ENCODE measurements at regions not wholly inside any gene's neighbourhood (a gene's known extent, or its start where the extent isn't known, plus 50 kb on each side); places are given as distances from the start of the nearest gene placed in this dataset.

- Histone ChIP-seq H3K27ac (ENCODE audit: low read depth, low read length) (no peak overlapping the region), H3K79me2 (ENCODE audit: control insufficient read depth, low read length) (no peaks in the 10 kb centered on the region), H3K9me3 (ENCODE audit: control insufficient read depth, insufficient read depth, low read length) (no peaks in the 10 kb centered on the region; the same call in 1 of the 2 replicates), H3F3A (ENCODE audit: control insufficient read depth, insufficient read depth) (no peaks in the 10 kb centered on the region), H4K20me1 (ENCODE audit: control insufficient read depth, insufficient read depth, low read depth, low read length) (no peaks in the 10 kb centered on the region), H3K27me3 (ENCODE audit: control insufficient read depth, low read length) (no peaks in the 10 kb centered on the region), H3K36me3 (ENCODE audit: control insufficient read depth, low read length) (no peaks in the 10 kb centered on the region), H3K4me3 (ENCODE audit: low read length) (no peak overlapping the region), H3K4me2 (ENCODE audit: low read length) (no peak overlapping the region), H3K4me1 (ENCODE audit: control insufficient read depth, low read length) (no peaks in the 10 kb centered on the region), H3K9me2 (replicated peaks; ENCODE audit: control insufficient read depth, low read length) (no peaks in the 10 kb centered on the region)
- TF ChIP-seq, protein P1, sequence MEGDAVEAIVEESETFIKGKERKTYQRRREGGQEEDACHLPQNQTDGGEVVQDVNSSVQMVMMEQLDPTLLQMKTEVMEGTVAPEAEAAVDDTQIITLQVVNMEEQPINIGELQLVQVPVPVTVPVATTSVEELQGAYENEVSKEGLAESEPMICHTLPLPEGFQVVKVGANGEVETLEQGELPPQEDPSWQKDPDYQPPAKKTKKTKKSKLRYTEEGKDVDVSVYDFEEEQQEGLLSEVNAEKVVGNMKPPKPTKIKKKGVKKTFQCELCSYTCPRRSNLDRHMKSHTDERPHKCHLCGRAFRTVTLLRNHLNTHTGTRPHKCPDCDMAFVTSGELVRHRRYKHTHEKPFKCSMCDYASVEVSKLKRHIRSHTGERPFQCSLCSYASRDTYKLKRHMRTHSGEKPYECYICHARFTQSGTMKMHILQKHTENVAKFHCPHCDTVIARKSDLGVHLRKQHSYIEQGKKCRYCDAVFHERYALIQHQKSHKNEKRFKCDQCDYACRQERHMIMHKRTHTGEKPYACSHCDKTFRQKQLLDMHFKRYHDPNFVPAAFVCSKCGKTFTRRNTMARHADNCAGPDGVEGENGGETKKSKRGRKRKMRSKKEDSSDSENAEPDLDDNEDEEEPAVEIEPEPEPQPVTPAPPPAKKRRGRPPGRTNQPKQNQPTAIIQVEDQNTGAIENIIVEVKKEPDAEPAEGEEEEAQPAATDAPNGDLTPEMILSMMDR (IDR thresholded peaks at IDR 0.05; ENCODE audit: low read depth, low read length, poor library complexity, severe bottlenecking): no peak
- TF ChIP-seq EZH2phosphoT487 (IDR thresholded peaks at IDR 0.05; ENCODE audit: borderline replicate concordance, low read length): no peak
Measured at GRCh38 chr2:15074751-15075700, 442.5 kb downstream of the LRATD1 start.

DNA sequence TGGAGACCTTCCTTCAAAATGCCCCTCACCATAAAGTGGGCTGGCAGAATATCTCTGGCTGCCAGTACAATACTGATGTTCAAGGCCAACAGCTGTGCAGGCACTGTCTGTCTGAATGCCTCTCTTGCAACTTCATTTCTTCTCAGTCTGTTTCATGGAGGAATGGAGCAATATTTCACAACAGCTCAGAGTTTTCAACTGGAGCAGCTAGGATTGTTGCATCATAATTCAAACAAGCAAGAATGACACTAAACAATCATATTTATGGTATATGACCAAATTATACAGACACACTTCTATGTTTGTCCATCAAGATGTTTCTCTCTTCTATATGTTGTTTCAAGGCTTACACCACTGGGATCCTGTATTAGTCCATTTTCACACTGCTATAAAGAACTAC lies 444.2 kb downstream of the LRATD1 start:
- H3F3A ChIP-seq (ENCODE audit: control insufficient read depth, insufficient read depth): no peaks in the 10 kb centered on the region

DNA sequence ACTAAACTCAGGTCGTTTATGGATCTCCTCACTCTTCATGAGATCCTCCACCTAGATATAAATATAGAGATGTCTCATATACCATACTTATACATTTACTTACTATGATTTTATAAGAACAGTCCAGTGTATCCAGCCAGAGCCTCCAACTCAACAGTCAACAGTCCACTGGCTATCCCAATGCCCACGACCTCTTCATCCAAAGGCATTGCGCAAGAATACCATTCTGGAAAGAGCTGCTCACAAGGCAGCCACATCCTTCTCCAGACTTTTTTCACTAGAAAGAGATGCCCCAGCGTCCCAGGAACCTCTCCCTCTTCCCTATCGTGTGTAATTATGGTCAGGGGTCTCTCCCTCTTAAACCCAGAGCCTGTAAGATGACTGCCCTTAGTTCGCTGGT lies 448.8 kb downstream of the LRATD1 start:
- Histone ChIP-seq H3K9me3 (ENCODE audit: control insufficient read depth, insufficient read depth, low read length) (no peaks in the 10 kb centered on the region; the same call in 1 of the 2 replicates), H3K4me3 (ENCODE audit: low read length) (no peak overlapping the region), H3K27ac (ENCODE audit: low read depth, low read length) (no peak overlapping the region), H3K9me2 (replicated peaks; ENCODE audit: control insufficient read depth, low read length) (no peaks in the 10 kb centered on the region), H3K4me2 (ENCODE audit: low read length) (no peak overlapping the region), H3K4me1 (ENCODE audit: control insufficient read depth, low read length) (no peaks in the 10 kb centered on the region), H3F3A (ENCODE audit: control insufficient read depth, insufficient read depth) (no peaks in the 10 kb centered on the region), H3K36me3 (ENCODE audit: control insufficient read depth, low read length) (no peaks in the 10 kb centered on the region), H3K79me2 (ENCODE audit: control insufficient read depth, low read length) (no peaks in the 10 kb centered on the region), H3K27me3 (ENCODE audit: control insufficient read depth, low read length) (no peaks in the 10 kb centered on the region), H4K20me1 (ENCODE audit: control insufficient read depth, insufficient read depth, low read depth, low read length) (no peaks in the 10 kb centered on the region)
- no peak for TF ChIP-seq EZH2phosphoT487 (IDR thresholded peaks at IDR 0.05; ENCODE audit: borderline replicate concordance, low read length)
- TF ChIP-seq, protein P1 (IDR thresholded peaks at IDR 0.05; ENCODE audit: low read depth, low read length, poor library complexity, severe bottlenecking): no peak

More for the DNA sequence above, 444.2 kb downstream of the LRATD1 start:
- Histone ChIP-seq H3K4me2 (ENCODE audit: low read length) (no peak overlapping the region), H3K27ac (ENCODE audit: low read depth, low read length) (no peak overlapping the region), H4K20me1 (ENCODE audit: control insufficient read depth, insufficient read depth, low read depth, low read length) (no peaks in the 10 kb centered on the region), H3K4me3 (ENCODE audit: low read length) (no peak overlapping the region), H3K9me2 (replicated peaks; ENCODE audit: control insufficient read depth, low read length) (no peaks in the 10 kb centered on the region), H3K36me3 (ENCODE audit: control insufficient read depth, low read length) (no peaks in the 10 kb centered on the region), H3K79me2 (ENCODE audit: control insufficient read depth, low read length) (no peaks in the 10 kb centered on the region), H3K4me1 (ENCODE audit: control insufficient read depth, low read length) (no peaks in the 10 kb centered on the region), H3K27me3 (ENCODE audit: control insufficient read depth, low read length) (no peaks in the 10 kb centered on the region), H3K9me3 (ENCODE audit: control insufficient read depth, insufficient read depth, low read length) (no peaks in the 10 kb centered on the region; the same call in 1 of the 2 replicates)
- no peak for TF ChIP-seq EZH2phosphoT487 (IDR thresholded peaks at IDR 0.05; ENCODE audit: borderline replicate concordance, low read length)
- TF ChIP-seq, protein P1 (IDR thresholded peaks at IDR 0.05; ENCODE audit: low read depth, low read length, poor library complexity, severe bottlenecking): no peak

Data from DOHH2 (cell line).